KG1 (cell line): ENCODE measurements at regions not wholly inside any gene's neighbourhood (a gene's known extent, or its start where the extent isn't known, plus 50 kb on each side); places are given as distances from the start of the nearest gene placed in this dataset.
"Not testable (repeated sequence)": the region's sequence is repeated elsewhere in the genome, so short reads cannot be mapped to it uniquely, and the experiment has no call there.

Experiments
- DNase-seq: peaks from one replicate; lab custom pipeline; 2025; lab: John Stamatoyannopoulos, UW

GRCh38 chr14:55805250-55805649 is 225.2 kb downstream of the KTN1 start:
- DNase-seq = no peak

- DNase-seq = no peak
Observed at GRCh38 chr14:55807053-55807880, 227.3 kb downstream of the KTN1 start.

- DNase-seq = no peak
Observed at GRCh38 chr14:55807881-55808379, 227.9 kb downstream of the KTN1 start.

GRCh38 chr14:55813630-55814029 is 233.6 kb downstream of the KTN1 start:
- DNase-seq = no peak

GRCh38 chr14:55814064-55814463 is 234.1 kb downstream of the KTN1 start:
- no peak for DNase-seq

GRCh38 chr14:55814873-55815272 is 234.9 kb downstream of the KTN1 start:
- peak; percentile 34 for DNase-seq

- no peak for DNase-seq
Observed at GRCh38 chr14:55816225-55816624, 236.2 kb downstream of the KTN1 start.

GRCh38 chr14:55819610-55820304 is 239.8 kb downstream of the KTN1 start:
- no peak for DNase-seq

GRCh38 chr14:55822906-55823305 is 242.9 kb downstream of the KTN1 start:
- no peak for DNase-seq

- no peak for DNase-seq
Observed at GRCh38 chr14:55832122-55832911, 252.3 kb downstream of the KTN1 start.

GRCh38 chr14:55832974-55833373 is 253.0 kb downstream of the KTN1 start:
- no peak for DNase-seq

GRCh38 chr14:55834390-55834789 is 254.4 kb downstream of the KTN1 start:
- DNase-seq = no peak

- DNase-seq = no peak
Observed at GRCh38 chr14:55835985-55836384, 256.0 kb downstream of the KTN1 start.

GRCh38 chr14:55837467-55837866 is 257.5 kb downstream of the KTN1 start:
- no peak for DNase-seq

- DNase-seq = no peak
Observed at GRCh38 chr14:55838529-55839052, 258.6 kb downstream of the KTN1 start.

GRCh38 chr14:55839301-55839947 is 259.4 kb downstream of the KTN1 start:
- DNase-seq = not testable (repeated sequence)

GRCh38 chr14:55840821-55841220 is 260.8 kb downstream of the KTN1 start:
- no peak for DNase-seq

GRCh38 chr14:55841625-55842024 is 261.6 kb downstream of the KTN1 start:
- no peak for DNase-seq

GRCh38 chr14:55843718-55844403 is 263.9 kb downstream of the KTN1 start:
- no peak for DNase-seq

- no peak for DNase-seq
Observed at GRCh38 chr14:55845963-55846825, 266.2 kb downstream of the KTN1 start.
